Smooth muscle cell (in vitro differentiated cells): ENCODE measurements at regions not wholly inside any gene's neighbourhood (a gene's known extent, or its start where the extent isn't known, plus 50 kb on each side); places are given as distances from the start of the nearest gene placed in this dataset.

Source experiments
- DNase-seq: peaks from one replicate; lab custom pipeline; 2025; ENCODE audit not compliant: unreplicated experiment; lab: John Stamatoyannopoulos, UW
- H2AFZ ChIP-seq: fragments of 200-600 bp; sonication (generic); 2 replicates; pipeline ENCODE4 v1.6.0; 2016; ENCODE audit warnings: antibody characterized with exemption, low read depth, mild to moderate bottlenecking
- H3F3A ChIP-seq: fragments of 200-600 bp; sonication (generic); 2 replicates; pipeline ENCODE4 v1.6.0; 2017; ENCODE audit warnings: antibody characterized with exemption, low read depth
- H3K27ac ChIP-seq: fragments of 200-600 bp; sonication (generic); 2 replicates; pipeline ENCODE4 v1.5.1; 2016; ENCODE audit warnings: low read depth, mild to moderate bottlenecking
- H3K27me3 ChIP-seq: fragments of 200-600 bp; sonication (generic); 2 replicates; pipeline ENCODE4 v1.6.1; 2016; ENCODE audit warnings: low read depth, mild to moderate bottlenecking
- H3K36me3 ChIP-seq: fragments of 200-600 bp; sonication (generic); 2 replicates; pipeline ENCODE4 v1.5.1; 2016; ENCODE audit warnings: low read depth
- H3K4me1 ChIP-seq: fragments of 200-600 bp; sonication (generic); 2 replicates; pipeline ENCODE4 v1.5.1; 2016; ENCODE audit warnings: low read depth
- H3K4me2 ChIP-seq: fragments of 200-600 bp; sonication (generic); 2 replicates; pipeline ENCODE4 v1.6.0; 2016; ENCODE audit warnings: mild to moderate bottlenecking
- H3K4me3 ChIP-seq: fragments of 200-600 bp; sonication (generic); 2 replicates; pipeline ENCODE4 v1.5.1; 2016; ENCODE audit warnings: mild to moderate bottlenecking
- H3K79me2 ChIP-seq: fragments of 200-600 bp; sonication (generic); 2 replicates; pipeline ENCODE4 v1.6.0; 2016; ENCODE audit warnings: low read depth, mild to moderate bottlenecking
- H3K9ac ChIP-seq: fragments of 200-600 bp; sonication (generic); 2 replicates; pipeline ENCODE4 v1.6.0; 2016; ENCODE audit warnings: low read depth
- H3K9me3 ChIP-seq: fragments of 200-600 bp; sonication (generic); replicated peaks from 2 replicates; pipeline ENCODE4 v1.5.1; 2016; ENCODE audit warnings: low read depth
- H4K20me1 ChIP-seq: fragments of 200-600 bp; sonication (generic); 2 replicates; pipeline ENCODE4 v1.6.0; 2016; ENCODE audit warnings: low read depth
- WGBS: methylation state at CpG from one replicate; pipeline ENCODE4 v1.1.7; 2016; ENCODE audit warnings: low lambda C conversion rate; 5-methylcytosine and 5-hydroxymethylcytosine counted together
- TF ChIP-seq, protein P1 (sequence below): fragments of 200-600 bp; sonication (generic); IDR thresholded peaks from 2 replicates; pipeline ENCODE4 v1.5.1; 2017; ENCODE audit warnings: borderline replicate concordance, mild to moderate bottlenecking, antibody characterized with exemption; ENCODE audit not compliant: insufficient read depth, poor library complexity, severe bottlenecking

DNA sequence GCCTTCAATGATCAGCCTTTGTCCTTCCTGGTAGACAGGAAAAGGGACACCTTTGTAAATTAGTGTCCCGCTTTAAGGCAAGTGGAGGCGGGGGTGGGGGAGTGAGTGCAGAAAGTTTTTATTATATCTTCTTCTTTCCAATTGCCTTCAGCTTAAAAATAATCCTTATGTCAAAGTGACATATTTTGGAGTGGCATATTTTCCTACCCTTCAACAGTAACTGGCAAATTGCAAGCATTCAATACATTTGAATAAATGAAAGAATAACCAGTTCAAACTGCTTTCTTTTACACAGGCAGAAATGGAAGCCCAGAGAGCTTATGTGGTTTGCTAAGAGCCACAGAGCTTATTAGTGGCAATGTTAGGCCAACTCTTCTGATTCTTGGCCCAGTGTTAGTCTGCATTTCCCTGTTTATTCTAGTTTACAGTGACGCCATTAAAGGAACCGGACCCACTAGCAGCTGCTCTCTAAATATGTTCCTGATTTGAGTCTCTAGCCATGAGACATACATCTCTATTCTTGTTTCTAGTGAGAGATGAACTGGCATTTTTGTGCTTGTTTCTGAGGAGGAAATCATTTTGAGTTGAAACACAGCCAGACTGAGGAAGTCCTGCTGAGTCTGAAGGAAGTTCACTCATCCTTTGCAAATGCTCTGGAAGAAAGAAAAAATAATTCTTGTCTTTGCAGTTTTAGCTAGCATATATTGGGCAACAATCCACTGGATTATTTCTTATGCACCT is 468.7 kb downstream of the NOVA1 start:
- Histone ChIP-seq H3K27ac (no peak overlapping the region), H3K4me3 (no peak overlapping the region), H3K27me3 (no peaks in the 10 kb centered on the region), H3K4me2 (no peak overlapping the region), H3F3A (no peaks in the 10 kb centered on the region), H3K9me3 (no peaks in the 10 kb centered on the region), H3K9ac (no peak overlapping the region), H3K79me2 (no peaks in the 10 kb centered on the region), H2AFZ (no peak overlapping the region), H4K20me1 (no peaks in the 10 kb centered on the region), H3K4me1 (no peaks in the 10 kb centered on the region), H3K36me3 (no peaks in the 10 kb centered on the region)
- DNase-seq, result no peak
- 78% methylated on average over 4 of the region's 4 CpGs for WGBS
- TF ChIP-seq, protein P1, sequence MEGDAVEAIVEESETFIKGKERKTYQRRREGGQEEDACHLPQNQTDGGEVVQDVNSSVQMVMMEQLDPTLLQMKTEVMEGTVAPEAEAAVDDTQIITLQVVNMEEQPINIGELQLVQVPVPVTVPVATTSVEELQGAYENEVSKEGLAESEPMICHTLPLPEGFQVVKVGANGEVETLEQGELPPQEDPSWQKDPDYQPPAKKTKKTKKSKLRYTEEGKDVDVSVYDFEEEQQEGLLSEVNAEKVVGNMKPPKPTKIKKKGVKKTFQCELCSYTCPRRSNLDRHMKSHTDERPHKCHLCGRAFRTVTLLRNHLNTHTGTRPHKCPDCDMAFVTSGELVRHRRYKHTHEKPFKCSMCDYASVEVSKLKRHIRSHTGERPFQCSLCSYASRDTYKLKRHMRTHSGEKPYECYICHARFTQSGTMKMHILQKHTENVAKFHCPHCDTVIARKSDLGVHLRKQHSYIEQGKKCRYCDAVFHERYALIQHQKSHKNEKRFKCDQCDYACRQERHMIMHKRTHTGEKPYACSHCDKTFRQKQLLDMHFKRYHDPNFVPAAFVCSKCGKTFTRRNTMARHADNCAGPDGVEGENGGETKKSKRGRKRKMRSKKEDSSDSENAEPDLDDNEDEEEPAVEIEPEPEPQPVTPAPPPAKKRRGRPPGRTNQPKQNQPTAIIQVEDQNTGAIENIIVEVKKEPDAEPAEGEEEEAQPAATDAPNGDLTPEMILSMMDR, result no peak

DNA sequence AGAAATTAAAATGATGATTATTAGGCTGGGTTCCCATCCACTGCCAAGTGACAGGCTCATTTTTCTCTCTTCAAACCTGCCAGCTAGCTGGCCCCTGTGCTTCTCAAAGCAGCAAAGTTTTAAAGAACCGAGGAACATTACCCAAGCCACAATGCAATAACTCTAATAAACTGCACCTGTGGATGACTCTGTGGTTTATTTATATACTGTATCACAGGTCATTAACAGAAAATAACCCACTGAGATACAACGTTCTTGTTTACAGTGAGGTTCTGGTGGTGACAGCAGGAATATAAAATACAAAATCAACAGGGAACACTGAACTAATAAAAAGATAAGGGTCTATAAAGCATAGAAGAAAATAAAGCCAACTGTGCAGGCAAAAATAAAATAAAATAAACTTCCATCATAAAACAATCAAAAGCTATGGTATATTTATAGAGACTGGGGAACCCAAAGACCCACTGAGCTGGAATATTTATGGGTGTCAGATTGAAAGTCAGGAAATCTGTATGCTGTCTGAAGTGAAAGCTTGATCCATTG is 472.9 kb downstream of the NOVA1 start:
- H3K27me3 ChIP-seq, result no peaks in the 10 kb centered on the region
- H3K9ac ChIP-seq, result no peak overlapping the region
- no peaks in the 10 kb centered on the region for H4K20me1 ChIP-seq
- H3F3A ChIP-seq, result no peaks in the 10 kb centered on the region
- no peaks in the 10 kb centered on the region for H3K79me2 ChIP-seq
- 77% methylated on average over 2 of the region's 2 CpGs for whole genome bisulfite sequencing
- H3K36me3 ChIP-seq, result no peaks in the 10 kb centered on the region
- no peaks in the 10 kb centered on the region for H3K9me3 ChIP-seq
- H3K4me3 ChIP-seq, result no peak overlapping the region
- no peak for DNase-seq
- no peaks in the 10 kb centered on the region for H3K4me1 ChIP-seq
- TF ChIP-seq, protein P1, result no peak
- no peak overlapping the region for H3K27ac ChIP-seq
- no peak overlapping the region for H2AFZ ChIP-seq
- no peak overlapping the region for H3K4me2 ChIP-seq

DNA sequence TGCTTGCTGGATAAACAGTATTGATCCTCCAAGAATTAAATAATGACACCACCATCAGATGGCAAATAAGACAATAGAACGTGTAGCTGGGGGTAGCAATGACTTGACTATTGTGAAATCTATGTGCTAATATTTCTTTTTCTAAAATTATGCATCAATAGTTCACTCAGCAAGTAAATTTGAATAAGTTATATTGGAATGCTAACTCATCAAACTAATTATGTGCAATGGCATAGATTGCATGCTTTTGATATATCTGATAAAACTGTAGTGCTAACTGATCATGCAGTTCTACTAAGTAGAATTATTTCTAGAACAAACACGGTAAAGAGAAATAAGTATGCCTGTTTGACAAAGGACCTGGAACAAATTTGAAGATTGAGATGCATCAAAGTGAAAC is 474.4 kb downstream of the NOVA1 start:
- WGBS, result 83% methylated on average over 2 of the region's 2 CpGs
- H3K9me3 ChIP-seq, result no peaks in the 10 kb centered on the region

More for the DNA sequence above, 474.4 kb downstream of the NOVA1 start:
- Histone ChIP-seq H3K79me2 (no peaks in the 10 kb centered on the region), H2AFZ (no peak overlapping the region), H3F3A (no peaks in the 10 kb centered on the region), H3K4me3 (no peak overlapping the region), H3K27me3 (no peaks in the 10 kb centered on the region), H3K4me1 (no peaks in the 10 kb centered on the region), H4K20me1 (no peaks in the 10 kb centered on the region), H3K27ac (no peak overlapping the region), H3K9ac (no peak overlapping the region), H3K36me3 (no peaks in the 10 kb centered on the region), H3K4me2 (no peak overlapping the region)
- DNase-seq, result no peak
- TF ChIP-seq, protein P1, result no peak
